NCI-H226 (cell line): ENCODE measurements at regions not wholly inside any gene's neighbourhood (a gene's known extent, or its start where the extent isn't known, plus 50 kb on each side); places are given as distances from the start of the nearest gene placed in this dataset.

Experiments
- DNase-seq: peaks from one replicate; pipeline ENCODE4 v3.0.0-alpha.2; 2015

GRCh38 chr13:109509154-109509900 lies 277.1 kb downstream of the IRS2 start:
- no peak for DNase-seq

- DNase-seq: no peak
Measured at GRCh38 chr13:109500146-109500773, 286.1 kb downstream of the IRS2 start.

GRCh38 chr13:109497917-109498316 lies 288.5 kb downstream of the IRS2 start:
- no peak for DNase-seq

- DNase-seq: no peak
Measured at GRCh38 chr13:109496216-109496615, 290.2 kb downstream of the IRS2 start.

GRCh38 chr13:109494925-109495369 lies 291.4 kb downstream of the IRS2 start:
- DNase-seq: no peak

- no peak for DNase-seq
Measured at GRCh38 chr13:109485136-109485794, 301.1 kb downstream of the IRS2 start.

- DNase-seq: no peak
Measured at GRCh38 chr13:109483284-109483683, 303.1 kb downstream of the IRS2 start.

GRCh38 chr13:109481040-109481439 lies 305.3 kb downstream of the IRS2 start:
- DNase-seq: no peak

- peak; percentile 10 for DNase-seq
Measured at GRCh38 chr13:109480011-109480955, 306.1 kb downstream of the IRS2 start.

GRCh38 chr13:109479534-109479933 lies 306.8 kb downstream of the IRS2 start:
- no peak for DNase-seq

GRCh38 chr13:109476001-109476400 lies 310.4 kb downstream of the IRS2 start:
- no peak for DNase-seq

- DNase-seq: no peak
Measured at GRCh38 chr13:109468123-109468522, 318.3 kb downstream of the IRS2 start.

- DNase-seq: no peak
Measured at GRCh38 chr13:109465148-109465547, 321.2 kb downstream of the IRS2 start.

GRCh38 chr13:109454167-109454917 lies 332.0 kb downstream of the IRS2 start:
- DNase-seq: no peak

- DNase-seq: no peak
Measured at GRCh38 chr13:109451726-109452125, 334.7 kb downstream of the IRS2 start.

GRCh38 chr13:109448629-109449028 lies 337.8 kb downstream of the IRS2 start:
- no peak for DNase-seq

GRCh38 chr13:109447667-109448066 lies 338.7 kb downstream of the IRS2 start:
- DNase-seq: no peak

GRCh38 chr13:109440320-109440719 lies 346.1 kb downstream of the IRS2 start:
- no peak for DNase-seq

- no peak for DNase-seq
Measured at GRCh38 chr13:109439813-109440212, 346.6 kb downstream of the IRS2 start.

GRCh38 chr13:109436841-109437240 lies 349.5 kb downstream of the IRS2 start:
- no peak for DNase-seq

- DNase-seq: no peak
Measured at GRCh38 chr13:109436055-109436622, 350.2 kb downstream of the IRS2 start.

GRCh38 chr13:109431217-109431616 lies 355.2 kb downstream of the IRS2 start:
- DNase-seq: no peak
